Stimulated activated CD8-positive, alpha-beta memory T cell treated with anti-CD3 and anti-CD28 coated beads, Interleukin-12 subunit alpha, Interleukin-12 subunit beta, amount 100 ng/mL, for 4 hours (primary cell): ENCODE measurements at regions not wholly inside any gene's neighbourhood (a gene's known extent, or its start where the extent isn't known, plus 50 kb on each side); places are given as distances from the start of the nearest gene placed in this dataset.

Source experiments
- DNase-seq: peaks from one replicate; pipeline ENCODE4 v3.0.0-alpha.2; 2020; ENCODE audit warnings: low read depth

DNA sequence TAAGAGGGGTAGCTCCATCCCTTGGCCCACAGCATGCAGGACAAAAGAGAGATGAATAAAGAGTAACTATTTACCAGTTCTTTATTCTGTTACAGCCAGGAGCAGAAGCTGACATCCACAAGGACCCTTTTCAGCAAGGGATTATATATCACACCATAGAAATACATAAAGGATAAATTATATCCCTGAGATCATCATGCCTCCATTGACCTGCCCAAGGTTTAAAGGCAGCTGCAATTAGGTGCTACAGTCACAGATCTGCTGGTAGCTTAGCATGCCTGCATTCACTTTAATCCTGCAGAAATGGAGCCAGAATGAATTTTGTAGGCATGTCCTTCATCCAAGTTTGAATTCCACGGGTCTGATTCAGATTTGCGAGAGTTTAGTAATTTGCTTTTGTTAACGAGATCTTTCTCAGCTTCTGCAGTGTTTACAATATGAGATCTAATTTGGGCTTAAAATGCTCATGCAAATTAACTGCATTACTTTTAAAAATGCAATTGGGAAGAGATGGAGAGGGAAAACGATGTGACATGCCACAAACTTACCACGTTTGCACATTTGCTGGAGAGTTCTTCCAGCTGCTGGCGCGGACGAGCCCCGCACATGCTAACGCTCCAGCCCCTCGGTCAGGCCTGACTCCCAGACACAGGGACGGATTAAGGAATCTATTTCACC, 327.0 kb upstream of the NOCT start:
- no peak for DNase-seq

DNA sequence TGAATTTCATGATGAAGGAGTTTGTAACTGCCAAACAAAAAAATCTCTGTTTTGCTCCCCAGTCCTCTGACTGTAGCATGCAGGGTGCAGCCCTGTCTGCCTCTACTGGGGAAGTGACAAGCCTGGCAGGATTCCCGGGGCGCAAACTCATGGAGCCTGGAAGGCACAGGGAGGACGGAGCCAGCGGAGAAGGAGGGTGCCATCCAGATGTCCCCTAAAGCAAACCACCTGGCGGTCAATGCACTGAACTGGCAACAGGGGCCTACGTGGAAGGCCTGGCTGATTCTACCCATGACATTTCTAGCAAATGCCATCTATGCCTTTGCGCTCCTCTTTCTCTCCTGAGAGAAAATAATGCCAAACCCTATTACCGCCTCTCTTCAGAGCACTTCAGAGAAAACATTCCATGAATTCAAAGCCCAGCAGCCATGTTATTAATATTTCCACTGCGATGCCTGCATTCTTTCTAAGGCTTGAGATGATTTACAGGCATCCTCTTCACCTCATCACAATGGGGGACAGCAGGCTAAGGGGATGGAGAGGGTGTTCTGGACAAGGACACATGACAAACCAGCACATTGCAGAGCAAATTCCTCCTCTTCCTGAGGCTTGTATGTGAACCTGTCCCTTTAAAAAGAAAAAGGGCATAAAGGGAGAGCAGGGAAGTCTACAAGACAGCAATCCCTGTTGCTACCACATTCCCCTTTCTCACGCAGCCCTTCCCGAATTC, 329.3 kb upstream of the NOCT start:
- no peak for DNase-seq

DNA sequence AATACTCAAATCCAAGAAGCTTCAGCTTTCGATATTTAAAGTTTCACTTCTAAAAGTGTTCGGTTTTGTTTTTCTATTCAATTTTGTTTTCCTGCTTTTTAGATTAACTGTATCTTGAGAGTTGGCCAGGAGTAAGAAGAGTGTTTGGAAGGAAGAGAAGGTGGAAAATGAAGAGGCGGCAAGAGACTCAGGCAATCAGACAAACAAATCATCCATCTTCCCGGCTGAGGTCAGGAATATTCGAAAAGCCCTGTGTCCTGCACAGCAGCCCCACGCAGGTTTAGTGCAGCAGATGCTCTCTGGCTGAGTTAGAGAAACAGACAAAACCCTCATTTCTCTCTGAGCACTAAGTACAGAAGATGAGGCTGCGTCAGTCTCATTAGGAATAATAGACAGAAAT, 330.3 kb upstream of the NOCT start:
- DNase-seq: no peak

DNA sequence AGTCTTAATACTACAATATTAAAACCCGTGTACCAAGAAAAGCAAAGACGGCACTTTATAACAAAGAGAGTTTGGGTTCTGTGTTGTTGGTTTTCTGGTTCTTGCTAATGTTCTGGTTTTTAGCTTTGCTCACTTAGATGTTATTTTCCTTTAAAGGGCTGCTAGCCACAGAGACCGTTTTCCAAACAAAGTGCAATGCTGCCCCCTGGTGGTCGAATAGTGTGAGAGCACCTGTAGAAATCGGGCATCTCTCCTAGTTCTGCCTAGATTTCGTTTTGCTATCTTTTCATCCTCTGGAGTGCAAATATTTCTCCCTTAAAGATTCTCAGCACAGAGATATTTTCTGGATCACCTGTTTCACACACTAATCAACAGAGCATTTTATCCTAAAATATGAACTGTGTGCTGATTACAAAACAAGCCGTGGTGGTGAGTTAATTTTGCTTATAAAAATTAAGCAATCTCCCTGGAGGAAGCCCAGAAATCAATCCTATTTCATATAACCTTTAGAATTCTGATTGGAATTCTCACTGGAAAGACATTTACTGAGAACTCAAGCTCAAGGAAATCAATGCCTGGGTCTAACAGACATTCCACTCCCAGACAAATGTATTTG, 334.5 kb upstream of the NOCT start:
- DNase-seq: peak; percentile 8

DNA sequence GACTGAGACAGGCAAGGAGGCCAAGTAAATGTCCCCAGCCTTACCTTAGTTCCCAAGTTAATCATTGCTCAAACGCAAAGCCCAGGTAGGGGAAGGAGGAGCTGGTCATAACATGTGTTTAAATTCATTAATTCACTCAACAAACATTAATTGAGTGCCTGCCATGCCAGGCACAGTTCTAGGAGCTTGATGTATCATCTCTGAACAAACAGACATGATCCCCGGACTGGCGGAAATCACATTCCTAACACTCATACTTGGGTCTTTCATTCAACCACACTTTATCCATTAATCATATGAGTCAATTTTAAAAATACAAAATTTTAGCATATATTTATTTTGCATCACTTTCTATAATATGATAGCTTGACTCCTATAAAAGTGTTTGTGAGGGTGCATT, 335.3 kb upstream of the NOCT start:
- no peak for DNase-seq

DNA sequence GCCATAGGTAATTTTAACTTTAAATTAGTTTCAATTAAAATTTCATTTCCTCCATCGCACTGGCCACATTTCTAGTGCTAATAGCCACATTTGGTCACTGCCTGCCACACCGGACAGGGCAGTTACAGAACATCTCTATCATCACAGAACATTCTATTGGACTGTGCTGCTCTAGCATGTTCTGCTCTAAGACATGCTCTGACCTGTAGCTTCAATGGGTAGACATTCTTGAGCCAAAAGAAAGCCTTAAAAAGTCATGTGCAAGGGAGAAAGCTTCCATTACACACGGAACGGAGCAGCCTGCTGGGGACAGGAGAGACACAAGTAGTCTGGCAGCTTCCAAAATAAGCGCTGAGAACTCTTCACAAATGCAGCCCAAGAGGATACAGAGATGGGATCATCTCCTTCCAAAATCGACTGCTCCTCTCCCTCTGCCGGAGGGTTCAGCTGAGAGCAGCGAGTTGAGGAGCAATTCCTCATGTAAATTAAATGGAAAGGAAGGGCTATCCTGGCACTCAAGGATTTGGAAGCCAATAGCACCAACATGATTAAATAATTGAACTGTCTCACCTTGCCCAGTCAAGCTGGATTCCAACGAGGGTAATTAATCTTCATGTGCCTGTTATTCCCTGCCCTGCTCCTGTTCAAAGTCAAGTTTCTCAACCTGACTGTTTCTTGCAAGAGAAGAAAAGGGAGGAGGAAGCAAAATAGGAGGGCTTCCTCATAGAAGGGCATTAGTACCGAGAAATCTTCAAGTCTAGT, 336.4 kb upstream of the NOCT start:
- no peak for DNase-seq

DNA sequence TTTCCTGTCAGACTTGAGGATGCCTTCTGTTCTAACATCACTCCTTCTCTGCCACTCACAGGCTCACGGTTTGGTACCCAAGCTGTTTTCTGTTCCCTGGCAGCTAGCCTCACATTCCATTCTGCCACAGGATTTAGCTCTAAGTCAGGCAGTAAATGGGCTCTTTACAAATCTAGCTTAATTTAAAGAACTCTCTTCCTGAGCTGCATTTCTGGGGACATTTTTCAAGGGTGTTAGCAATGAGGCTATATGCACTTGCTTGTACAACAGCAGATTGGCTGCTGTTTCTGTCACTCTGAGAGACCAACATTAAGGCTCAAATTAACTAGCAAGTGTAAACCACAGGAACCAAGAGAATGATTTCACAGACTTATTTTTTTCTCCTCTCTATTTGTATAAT, 337.8 kb upstream of the NOCT start:
- DNase-seq: no peak

DNA sequence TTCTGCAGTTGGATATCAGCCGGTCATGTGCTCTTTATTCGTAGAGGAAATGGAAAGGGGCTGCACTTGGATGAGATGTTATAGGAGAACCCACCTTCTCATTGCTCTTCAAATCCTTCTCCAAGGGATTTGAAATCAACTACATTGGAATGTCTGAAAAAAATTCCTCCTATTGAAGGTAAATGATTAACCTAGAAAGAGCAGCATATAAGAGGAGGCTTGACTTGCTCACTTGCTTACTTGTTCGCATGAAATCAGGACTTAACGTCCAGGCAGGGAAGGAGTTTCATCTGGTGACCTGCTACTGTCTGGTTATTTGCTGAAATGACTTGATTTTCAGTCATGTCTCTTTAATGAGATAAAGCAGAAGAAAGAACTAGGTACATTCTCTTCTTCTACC, 338.4 kb upstream of the NOCT start:
- no peak for DNase-seq

DNA sequence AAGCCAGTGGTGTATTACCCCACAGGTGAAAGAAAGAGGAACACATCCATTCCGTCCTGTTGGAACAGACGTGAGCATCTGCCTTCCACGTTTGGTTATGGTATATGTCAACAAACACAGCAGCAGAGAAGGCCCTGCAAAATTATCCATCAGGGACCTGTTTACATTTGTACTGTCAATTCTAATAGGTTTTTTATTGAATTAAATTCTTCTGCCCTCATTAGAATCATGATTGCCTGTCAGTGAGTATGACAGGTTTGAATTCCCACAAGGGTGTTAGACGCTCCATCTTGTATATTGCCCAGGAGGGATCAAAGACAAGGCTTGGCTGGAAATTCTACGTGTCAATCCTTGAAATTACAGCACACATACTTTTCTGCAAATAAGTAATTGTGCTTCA, 339.9 kb upstream of the NOCT start:
- DNase-seq: no peak

DNA sequence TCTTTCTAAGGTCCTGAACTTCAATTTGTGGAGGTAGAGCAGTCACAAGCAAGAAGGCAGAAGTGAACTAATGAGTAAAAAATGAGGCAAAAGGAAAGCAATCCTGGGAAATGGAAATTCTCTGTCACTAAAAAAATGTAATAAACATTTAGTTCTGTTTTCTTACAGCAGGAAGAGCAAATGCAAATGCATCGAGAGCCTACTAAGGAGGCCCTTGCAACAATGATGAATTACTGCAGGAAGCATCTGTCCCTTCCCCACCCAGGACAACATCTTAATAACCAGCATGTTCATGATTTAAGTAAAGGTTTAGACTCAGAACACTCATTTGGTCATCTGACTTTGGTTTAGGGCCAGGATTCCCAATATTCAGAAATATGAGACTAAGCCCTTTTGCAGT, 341.4 kb upstream of the NOCT start:
- DNase-seq: no peak

DNA sequence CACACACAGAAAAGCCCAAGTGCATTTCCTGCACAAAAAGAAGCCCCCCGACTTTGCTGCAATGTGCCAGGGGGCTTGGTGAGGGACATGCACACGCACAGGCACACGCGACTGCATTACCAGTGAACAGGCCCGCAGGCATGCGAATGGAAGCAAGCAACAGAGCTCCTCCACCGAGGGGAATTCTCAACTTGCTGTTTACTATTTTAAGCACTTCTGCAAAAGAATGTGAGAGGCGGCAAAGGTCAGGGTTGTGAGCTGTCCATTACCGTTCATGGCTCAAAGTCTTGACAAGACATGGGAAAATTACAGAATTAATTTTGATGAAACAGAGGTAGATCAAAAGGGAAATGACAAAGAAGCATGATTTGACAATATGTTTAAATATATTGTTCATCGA, 342.5 kb upstream of the NOCT start:
- no peak for DNase-seq

DNA sequence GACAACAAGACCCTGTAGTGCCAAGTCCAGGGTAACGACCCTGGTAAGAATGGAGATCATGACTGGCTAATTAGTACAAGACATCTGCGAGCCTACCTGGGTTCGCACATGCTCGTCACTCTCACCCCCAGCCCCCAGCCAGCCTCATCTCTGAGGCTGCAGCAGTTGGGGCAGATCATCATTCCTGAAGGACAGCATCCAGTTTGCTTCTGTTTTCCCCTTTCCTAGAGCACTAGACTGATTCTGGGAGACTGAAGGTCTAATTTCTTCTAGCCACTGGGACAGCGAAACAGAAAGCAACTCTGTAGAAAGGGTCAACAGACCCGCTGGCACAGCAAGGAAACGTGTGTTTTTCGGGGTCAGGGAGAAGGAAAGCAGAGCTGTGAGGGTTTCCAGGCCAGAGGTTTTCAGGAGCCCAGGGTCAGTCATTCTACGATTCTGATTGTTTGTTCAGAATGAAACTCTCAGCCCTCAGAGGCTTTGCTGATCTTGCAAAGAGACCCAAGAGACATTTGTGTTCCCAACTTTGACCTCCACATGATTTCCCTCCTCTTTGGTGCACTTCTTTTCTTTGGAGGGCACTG, 343.1 kb upstream of the NOCT start:
- DNase-seq: no peak

DNA sequence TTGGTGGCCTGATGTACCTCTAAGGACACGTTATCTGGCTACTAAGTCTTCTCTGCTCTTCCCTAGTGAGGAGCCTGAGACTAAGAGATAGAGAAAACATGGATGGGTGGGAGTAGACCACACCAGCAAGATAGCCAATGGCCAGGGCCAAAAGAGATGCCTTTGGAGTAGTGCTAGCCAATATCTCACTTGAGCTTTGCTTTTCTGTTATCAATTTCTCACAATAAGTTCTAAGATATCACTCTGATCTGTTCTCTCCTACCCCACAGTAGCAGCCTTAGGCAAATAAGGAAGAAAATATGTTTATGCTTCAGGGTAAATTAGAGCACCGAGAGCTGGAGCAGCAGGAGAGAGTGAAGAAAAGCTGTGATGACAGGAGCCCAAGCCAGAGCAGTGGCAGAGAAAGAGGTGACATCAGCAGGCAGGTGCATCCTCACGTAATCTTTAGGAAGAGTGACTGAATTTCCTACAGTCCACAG, 343.9 kb upstream of the NOCT start:
- DNase-seq: no peak

DNA sequence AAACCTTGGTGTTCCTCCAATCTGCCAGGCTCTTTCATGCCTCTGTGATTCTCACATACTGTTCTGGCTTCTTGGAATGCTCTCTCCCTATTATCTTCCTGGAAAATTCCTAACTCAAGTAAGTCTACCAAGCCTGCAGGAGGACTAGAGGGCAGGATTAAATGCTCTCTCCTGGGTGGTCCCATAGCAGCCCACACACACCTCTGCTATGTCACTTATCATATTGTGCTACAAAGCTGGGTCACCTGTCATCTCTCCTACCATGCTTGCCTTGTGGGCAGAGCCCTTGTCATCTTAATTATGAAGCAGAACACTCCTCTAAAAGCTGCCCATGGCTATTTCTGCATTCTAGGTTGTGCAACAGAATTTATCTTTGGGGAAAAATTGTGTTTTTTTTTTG, 344.5 kb upstream of the NOCT start:
- DNase-seq: no peak

DNA sequence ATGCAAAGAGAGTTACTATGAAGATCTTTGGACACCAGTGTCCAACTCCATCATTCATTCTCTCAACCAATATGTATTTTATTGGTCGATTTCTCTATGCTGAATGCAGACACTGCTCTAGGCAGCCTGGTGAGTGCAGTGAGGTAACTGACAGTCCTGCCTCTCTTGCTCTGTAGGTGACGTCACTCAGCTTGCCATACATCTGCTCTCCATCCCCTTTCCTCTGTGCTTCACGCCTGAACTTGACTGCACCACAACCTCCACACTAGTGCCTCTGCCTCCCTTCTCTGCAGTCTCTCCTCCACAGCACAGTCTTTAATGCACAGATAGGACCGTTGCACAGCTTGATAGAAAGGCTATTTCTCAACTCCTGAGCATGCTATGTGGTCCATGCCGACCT, 344.9 kb upstream of the NOCT start:
- no peak for DNase-seq

DNA sequence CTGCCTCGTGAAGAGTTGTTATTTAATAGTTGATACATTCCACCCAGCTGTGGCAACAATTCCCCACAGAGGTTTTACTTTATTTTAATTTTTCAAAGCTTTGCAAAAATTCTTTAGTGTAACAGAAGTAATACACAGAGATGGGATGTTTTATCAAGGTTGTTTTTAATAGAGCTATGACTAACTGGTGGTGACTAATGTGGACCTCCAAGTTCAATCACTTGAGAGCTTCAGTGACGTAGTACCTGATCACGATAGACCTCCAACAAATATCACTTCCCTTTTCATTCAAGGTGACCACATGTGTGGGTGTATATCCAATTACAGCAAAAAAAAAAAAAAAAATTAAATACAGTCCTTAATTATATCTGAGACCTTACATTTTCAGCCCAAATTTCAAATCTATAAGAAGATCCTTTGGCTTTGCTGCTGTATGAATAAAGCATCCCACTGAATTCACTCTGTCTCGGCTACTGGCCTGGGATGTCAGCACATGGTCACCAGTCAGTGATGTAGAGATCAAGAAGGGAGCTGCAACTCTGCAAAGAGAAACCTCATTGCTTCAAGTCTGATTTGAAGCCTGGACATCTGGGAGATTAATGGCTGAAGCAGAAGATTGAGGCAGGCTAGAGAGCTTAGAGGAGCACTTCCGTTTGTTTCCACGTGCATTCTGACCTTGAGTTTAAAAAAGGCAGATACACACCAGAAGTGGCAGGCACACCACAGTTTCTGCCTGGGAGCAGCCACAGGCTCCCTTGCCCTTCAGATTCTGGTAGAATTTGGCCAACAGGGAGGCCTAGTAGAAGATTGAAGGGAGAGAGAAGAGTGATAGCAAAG, 345.9 kb upstream of the NOCT start:
- DNase-seq: no peak

DNA sequence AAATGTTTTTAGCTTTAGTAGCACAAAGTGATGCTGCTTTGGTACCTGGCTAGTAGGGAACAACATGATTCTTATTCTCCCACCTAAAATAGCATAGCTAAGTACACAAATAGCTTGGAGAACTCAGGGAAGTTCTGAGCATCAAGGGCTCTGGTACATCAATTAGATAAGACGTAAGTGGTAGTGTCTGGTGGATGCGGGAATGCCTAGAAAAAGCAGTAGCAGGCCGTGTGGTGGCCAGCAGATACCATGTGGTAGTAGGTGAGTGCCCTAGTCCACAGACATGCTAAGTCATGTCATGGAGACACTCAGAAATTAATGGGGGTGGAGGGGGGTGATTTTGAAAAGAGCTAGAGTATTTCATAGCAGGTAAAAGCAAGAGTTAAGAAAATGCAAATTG, 347.3 kb upstream of the NOCT start:
- no peak for DNase-seq

DNA sequence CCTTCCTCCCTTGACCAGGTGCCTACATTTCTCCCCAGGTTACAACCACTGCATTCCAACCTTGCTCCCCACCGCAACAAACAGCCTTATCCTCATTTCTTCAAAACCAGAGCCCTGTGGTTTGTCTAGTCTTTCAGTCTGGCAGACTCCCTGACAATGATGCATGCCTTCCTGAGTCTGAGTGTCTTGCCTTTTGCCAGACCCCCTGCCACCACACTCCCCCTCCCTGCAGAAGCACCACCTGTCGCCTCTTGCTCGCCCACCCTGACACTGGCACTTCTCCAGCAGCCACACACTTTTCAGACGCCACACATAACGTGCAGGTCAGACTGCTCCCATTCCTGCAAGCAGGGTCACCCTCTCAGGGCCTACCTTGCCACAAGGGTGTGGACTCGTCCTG, 349.2 kb upstream of the NOCT start:
- no peak for DNase-seq

DNA sequence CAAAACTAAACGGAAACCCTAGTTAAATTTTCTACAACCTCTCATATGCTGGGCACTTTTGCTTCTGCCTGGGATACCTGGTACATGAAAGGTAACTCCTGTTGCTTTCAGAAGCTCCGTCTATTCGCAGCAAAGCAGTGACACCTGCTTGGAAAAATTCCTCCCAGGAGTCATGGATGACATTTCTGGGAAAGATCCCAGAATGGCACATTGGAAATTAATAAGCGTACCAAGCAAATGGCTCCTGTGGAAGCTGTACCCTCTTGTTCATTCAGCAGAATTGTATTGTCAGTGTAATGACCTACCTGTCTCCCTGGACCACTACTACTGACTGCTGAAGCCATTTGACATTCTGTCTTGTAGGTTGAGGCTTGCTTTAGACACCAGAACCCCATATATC, 349.7 kb upstream of the NOCT start:
- no peak for DNase-seq

DNA sequence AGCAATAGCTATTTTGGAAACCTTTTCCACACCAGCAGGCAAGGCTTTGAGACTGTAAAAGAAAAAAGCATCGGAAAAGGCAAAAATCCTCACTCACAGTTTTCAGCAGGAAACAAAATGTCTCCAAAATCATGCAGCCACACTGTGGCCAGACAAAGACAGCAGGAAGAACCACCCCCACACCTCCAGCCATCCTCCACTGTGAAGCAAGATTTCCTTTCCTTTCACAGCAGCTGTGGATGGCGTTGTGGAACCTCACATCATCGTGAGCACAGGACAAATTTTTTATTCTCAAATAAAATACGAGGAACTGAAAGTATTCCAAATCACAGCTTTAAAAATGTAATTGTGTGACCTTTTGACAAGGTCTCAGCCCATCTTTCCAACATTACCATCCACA, 351.7 kb upstream of the NOCT start:
- no peak for DNase-seq

DNA sequence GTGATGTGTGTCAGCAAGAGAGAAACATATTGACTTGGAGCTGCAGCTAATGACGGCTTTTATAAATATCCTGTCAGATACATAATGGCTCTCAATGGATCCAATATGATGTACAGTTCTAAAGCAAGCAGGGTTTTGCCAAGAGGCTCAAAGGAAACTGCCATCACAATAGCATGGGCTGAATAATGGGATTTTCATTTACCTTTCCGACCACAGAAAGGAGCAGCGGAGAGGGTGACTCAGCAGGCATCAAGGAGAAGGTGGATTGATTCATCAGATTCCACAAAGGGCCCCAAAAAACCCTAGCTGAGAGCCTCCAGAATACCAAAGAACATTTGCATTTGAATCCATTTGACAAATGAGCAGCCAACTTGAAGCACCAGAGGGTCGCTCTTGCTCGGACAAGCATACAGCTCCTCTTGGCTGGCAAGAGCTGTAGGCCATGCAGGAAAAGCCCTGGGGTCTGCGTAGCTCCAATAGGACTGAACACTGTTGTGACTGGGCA, 355.7 kb upstream of the NOCT start:
- DNase-seq: no peak
